Left lung (tissue), 4 donors: ENCODE measurements at regions not wholly inside any gene's neighbourhood (a gene's known extent, or its start where the extent isn't known, plus 50 kb on each side); places are given as distances from the start of the nearest gene placed in this dataset.
"Not testable (repeated sequence)": the region's sequence is repeated elsewhere in the genome, so short reads cannot be mapped to it uniquely, and the experiment has no call there.

Experiments used
- ATAC-seq: fragments of 200-7000 bp; cut with Tn5 transposase; one replicate; pipeline ENCODE4 v1.9.1; 2020; ENCODE audit warnings: moderate library complexity
- DNase-seq, 4 donors: peaks; one replicate each; pipeline ENCODE4 v3.0.0-alpha.2; 2013 to 2020
- H3K27ac ChIP-seq, 2 donors: fragments of 200-600 bp; sonication (generic) in 1 of 2; one replicate each; pipeline versions ENCODE4 v1.5.0 to v1.8.0; 2020 to 2021
- H3K27me3 ChIP-seq, 2 donors: fragments of 200-600 bp; sonication (generic) in 1 of 2; one replicate each; pipeline versions ENCODE4 v1.5.0 to v1.8.0; 2020 to 2021
- H3K36me3 ChIP-seq, 2 donors: fragments of 200-600 bp; sonication (generic) in 1 of 2; one replicate each; pipeline versions ENCODE4 v1.5.0 to v1.8.0; 2020 to 2021
- H3K4me1 ChIP-seq, 2 donors: fragments of 200-600 bp; one replicate each; pipeline ENCODE4 v1.8.0; 2021
- H3K4me3 ChIP-seq, 2 donors: fragments of 200-600 bp; sonication (generic) in 1 of 2; one replicate each; pipeline versions ENCODE4 v1.5.0 to v1.8.0; 2020 to 2021; ENCODE audit warnings: mild to moderate bottlenecking in 1 of 2
- H3K9me3 ChIP-seq, 2 donors: fragments of 200-600 bp; sonication (generic) in 1 of 2; one replicate each; pipeline versions ENCODE4 v1.5.0 to v1.8.0; 2020 to 2021
- intact Hi-C, 2 donors: fragments of 100-400 bp; cut with DNase I; formaldehyde crosslinking; loops; one replicate each; pipeline versions ENCODE4 v1.11.2 to v1.14.2; 2022
- TF ChIP-seq, protein P1 (sequence below), 2 donors: fragments of 200-600 bp; sonication (generic) in 1 of 2; IDR thresholded peaks; one replicate each; pipeline versions ENCODE4 v1.5.0 to v1.8.0; 2021; ENCODE audit warnings: antibody characterized with exemption in 2 of 2
- donor health status: DM: no; HTN: yes; CAD: no.
- donor health status: DM: no; HTN: no; CAD: no.

DNA sequence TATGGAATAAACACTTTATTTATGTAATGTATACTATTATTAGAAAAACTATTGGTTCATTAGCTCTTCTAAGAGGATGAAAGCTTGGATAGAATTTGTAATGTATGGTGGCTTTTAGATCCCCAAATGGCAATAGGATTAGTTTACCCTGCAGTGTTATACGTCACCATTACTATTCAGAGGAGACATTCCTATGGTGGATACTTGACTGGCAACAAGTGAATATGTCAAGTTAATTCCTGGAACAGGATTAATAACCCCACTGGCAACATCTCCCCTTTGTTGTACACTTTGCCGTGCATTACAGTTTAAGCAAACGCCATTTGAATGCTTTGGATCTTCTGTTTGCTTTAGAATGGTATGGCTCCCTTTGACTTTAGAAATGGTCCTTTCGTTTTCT is 420.3 kb downstream of the FAM47B start:
- Histone ChIP-seq H3K4me3 (no peak overlapping the region), H3K27ac (no peak overlapping the region), H3K9me3 (no peaks in the 10 kb centered on the region), H3K4me1 (no peaks in the 10 kb centered on the region), H3K36me3 (no peaks in the 10 kb centered on the region), H3K27me3 (no peaks in the 10 kb centered on the region)
- DNase-seq (no peak), ATAC-seq (no peak)
- intact Hi-C loops, result no loop called here
- TF ChIP-seq, protein P1, sequence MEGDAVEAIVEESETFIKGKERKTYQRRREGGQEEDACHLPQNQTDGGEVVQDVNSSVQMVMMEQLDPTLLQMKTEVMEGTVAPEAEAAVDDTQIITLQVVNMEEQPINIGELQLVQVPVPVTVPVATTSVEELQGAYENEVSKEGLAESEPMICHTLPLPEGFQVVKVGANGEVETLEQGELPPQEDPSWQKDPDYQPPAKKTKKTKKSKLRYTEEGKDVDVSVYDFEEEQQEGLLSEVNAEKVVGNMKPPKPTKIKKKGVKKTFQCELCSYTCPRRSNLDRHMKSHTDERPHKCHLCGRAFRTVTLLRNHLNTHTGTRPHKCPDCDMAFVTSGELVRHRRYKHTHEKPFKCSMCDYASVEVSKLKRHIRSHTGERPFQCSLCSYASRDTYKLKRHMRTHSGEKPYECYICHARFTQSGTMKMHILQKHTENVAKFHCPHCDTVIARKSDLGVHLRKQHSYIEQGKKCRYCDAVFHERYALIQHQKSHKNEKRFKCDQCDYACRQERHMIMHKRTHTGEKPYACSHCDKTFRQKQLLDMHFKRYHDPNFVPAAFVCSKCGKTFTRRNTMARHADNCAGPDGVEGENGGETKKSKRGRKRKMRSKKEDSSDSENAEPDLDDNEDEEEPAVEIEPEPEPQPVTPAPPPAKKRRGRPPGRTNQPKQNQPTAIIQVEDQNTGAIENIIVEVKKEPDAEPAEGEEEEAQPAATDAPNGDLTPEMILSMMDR (IDR thresholded peaks at IDR 0.05), result no peak

DNA sequence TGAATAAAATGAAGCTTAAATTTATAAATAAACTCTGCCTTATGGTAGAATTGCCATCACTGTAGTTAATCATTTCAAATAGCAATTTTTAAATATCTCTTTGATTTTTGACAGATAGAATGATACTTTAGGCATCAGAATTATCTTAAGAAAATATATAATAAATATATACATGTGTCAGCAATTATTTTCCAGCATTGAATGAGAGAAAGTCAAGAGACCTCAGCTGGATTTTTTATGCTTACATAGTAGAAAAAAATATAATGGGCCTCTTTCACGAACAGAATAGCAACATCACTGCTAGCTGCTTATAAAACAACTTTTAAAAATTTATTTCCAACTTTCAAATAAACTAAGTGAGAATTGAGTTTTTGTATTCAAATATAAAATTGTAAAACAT is 424.0 kb upstream of the MAGEB16 start:
- intact Hi-C loops, result no loop called here
- TF ChIP-seq, protein P1 (IDR thresholded peaks at IDR 0.05), result no peak
- Histone ChIP-seq H3K36me3 (no peaks in the 10 kb centered on the region), H3K4me1 (no peaks in the 10 kb centered on the region), H3K9me3 (no peaks in the 10 kb centered on the region), H3K27me3 (no peaks in the 10 kb centered on the region), H3K27ac (no peak overlapping the region), H3K4me3 (no peak overlapping the region)
- DNase-seq (no peak), ATAC-seq (no peak)

DNA sequence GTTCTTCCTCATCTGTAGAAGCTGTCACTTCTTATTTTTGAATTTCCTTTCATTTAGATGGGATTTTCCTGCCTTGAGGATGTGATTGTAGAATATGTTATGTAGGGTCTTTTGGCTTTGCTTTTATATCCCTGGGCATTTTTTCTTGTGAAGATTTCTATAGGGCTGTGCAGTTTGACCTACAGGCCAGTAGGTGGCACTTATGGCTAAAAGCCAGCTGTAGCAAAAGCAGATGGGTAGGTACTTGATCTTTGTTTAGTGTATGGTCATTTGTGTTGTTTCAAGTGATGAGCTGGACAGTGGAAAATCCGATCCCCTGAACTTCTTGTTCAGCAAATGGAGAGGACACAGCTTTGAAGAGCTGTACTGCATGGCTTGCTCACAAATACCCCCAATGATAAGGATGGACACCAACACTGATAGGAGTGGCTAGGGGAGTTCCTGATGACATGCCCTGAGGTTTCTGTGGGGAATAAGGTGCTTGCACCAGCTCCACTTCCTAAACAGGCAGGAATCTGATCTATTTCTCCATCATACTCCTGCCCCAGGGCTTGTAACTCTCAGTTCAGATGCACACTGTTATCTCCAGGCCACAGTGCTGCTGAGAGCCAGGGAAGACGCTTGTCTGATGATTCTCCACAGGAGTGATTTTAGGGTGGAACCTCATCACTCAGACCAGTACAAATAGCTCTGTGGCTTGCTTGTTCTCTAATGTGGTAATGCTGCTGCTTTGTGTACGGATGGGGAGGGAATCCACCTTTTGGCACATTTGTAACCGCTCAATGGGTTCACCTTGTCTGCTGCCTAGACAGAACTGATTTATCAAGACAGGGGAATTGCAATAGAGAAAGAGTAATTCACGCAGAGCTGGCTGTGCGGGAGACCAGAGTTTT is 417.1 kb upstream of the MAGEB16 start:
- Histone ChIP-seq H3K27ac (no peak overlapping the region), H3K27me3 (no peaks in the 10 kb centered on the region), H3K9me3 (no peaks in the 10 kb centered on the region), H3K4me1 (no peaks in the 10 kb centered on the region), H3K36me3 (no peaks in the 10 kb centered on the region), H3K4me3 (no peak overlapping the region)
- ATAC-seq (peak; percentile 56), DNase-seq (peak in 1 of 4 donors; percentile 2)
- intact Hi-C loops, result no loop called here
- TF ChIP-seq, protein P1 (IDR thresholded peaks at IDR 0.05), result peak; percentile 35 to 46

DNA sequence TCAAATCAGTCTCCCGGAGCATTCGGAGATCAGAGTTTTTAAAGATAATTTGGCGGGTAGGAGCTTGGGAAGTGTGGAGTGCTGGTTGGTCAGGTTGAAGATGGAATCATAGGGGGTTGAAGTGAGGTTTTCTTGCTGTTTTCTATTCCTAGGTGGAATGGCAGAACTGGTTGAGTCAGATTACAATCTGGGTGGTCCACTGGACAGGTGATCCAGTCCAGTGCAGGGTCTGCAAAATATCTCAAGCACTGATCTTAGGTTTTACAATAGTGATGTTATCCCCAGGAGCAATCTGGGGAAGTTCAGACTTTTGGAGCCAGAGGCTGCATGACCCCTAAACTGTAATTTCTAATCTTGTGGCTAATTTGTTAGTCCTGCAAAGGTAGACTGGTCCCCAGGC is 416.4 kb upstream of the MAGEB16 start:
- H3K27ac ChIP-seq, H3K4me1 ChIP-seq, ATAC-seq, H3K27me3 ChIP-seq, H3K9me3 ChIP-seq, DNase-seq, H3K4me3 ChIP-seq, H3K36me3 ChIP-seq, intact Hi-C loops: not testable (repeated sequence)

DNA sequence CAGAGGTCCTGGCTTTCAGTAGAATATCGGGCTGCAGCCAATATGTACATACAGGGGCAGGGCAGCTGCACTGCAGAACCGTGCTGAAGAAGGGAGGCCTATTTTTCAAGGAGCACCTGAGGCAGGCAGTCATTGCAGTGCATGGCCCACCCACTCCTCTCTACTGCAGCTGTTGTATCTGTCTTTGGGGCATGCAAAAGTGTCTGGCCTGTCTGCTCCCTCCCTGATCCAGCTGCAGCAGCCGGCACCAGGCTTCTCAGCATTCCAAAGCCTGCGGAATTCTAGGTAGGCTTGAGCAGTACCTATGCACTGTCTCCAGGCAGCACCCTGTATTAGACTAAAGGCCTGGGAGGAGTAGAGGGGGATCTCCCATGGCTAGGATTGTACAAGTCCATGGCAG is 415.2 kb upstream of the MAGEB16 start:
- Histone ChIP-seq H3K4me3 (no peak overlapping the region), H3K36me3 (no peaks in the 10 kb centered on the region), H3K9me3 (no peaks in the 10 kb centered on the region), H3K27me3 (no peaks in the 10 kb centered on the region), H3K27ac (no peak overlapping the region), H3K4me1 (no peaks in the 10 kb centered on the region)
- intact Hi-C loops, result no loop called here
- no peak for DNase-seq
- ATAC-seq, result no peak
- TF ChIP-seq, protein P1 (IDR thresholded peaks at IDR 0.05), result no peak

DNA sequence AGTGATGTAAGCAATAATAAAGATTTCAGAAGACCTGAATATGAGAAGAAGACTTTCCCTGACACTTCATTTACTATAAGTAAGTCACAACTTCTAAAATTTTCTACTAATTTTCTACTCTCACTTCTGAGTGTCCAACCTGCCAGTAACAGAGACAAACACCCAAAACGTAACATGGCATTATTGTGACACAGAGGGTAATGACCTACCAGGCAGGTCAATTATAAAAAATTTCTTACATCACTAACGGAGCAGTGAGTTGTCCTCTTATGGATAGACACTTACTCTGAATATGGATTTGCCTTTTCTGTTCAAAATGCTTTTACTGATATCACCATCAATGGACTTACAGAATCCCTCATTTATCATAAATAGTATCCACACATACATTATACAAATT is 405.9 kb upstream of the MAGEB16 start:
- H3K27ac ChIP-seq, result no peak overlapping the region
- no peaks in the 10 kb centered on the region for H3K27me3 ChIP-seq
- H3K9me3 ChIP-seq, result no peaks in the 10 kb centered on the region
- ATAC-seq (no peak), DNase-seq (no peak)
- no peaks in the 10 kb centered on the region for H3K36me3 ChIP-seq
- H3K4me1 ChIP-seq, result no peaks in the 10 kb centered on the region
- intact Hi-C loops, result no loop called here
- H3K4me3 ChIP-seq, result no peak overlapping the region
- TF ChIP-seq, protein P1 (IDR thresholded peaks at IDR 0.05), result no peak
